ENCODE measurements at regions not wholly inside any gene's neighbourhood (a gene's known extent, or its start where the extent isn't known, plus 50 kb on each side); places are given as distances from the start of the nearest gene placed in this dataset.
A peak's percentile ranks its signal among the peaks of the same experiment; 100 is the strongest.

- no TSS peak for BruUV-seq (replicated peaks)
Observed at GRCh38 chr5:17947029-17947428, 312.8 kb downstream of the TAF11L14 start.

GRCh38 chr5:17951392-17952169, 317.3 kb downstream of the TAF11L14 start:
- Histone ChIP-seq H3K4me1 (ENCODE audit: insufficient read depth, low read length) (no peaks in the 10 kb centered on the region), H3K79me2 (ENCODE audit: insufficient read depth, low read length) (no peaks in the 10 kb centered on the region), H3K9ac (ENCODE audit: insufficient read depth, low read depth, low read length) (no peak overlapping the region), H3K27ac (ENCODE audit: extremely low read length, insufficient read depth, low read length) (no peak overlapping the region), H3K9me3 (ENCODE audit: low read length) (peaks cover 93% of the 10 kb centered on the region), H4K20me1 (ENCODE audit: insufficient read depth, low read length) (no peaks in the 10 kb centered on the region), H3K36me3 (replicated peaks in 1 of 2; ENCODE audit: control insufficient read depth in 1 of 2, insufficient read depth in 2 of 2, low read length in 2 of 2) (no peaks in the 10 kb centered on the region), H2AFZ (ENCODE audit: low read length) (no peak overlapping the region), H3K27me3 (ENCODE audit: control insufficient read depth in 1 of 2, insufficient read depth in 2 of 2, low read length in 2 of 2) (no peaks in the 10 kb centered on the region), H3K4me3 (replicated peaks in 1 of 3; ENCODE audit: insufficient read depth in 1 of 3, low read depth in 2 of 3, low read length in 3 of 3) (no peak overlapping the region), H3K4me2 (ENCODE audit: low read depth, low read length) (no peak overlapping the region)
- intact Hi-C loops (cut with micrococcal nuclease; ENCODE audit: unreplicated experiment): no loop called here
- POLR2A ChIA-PET: no interaction called here
- in situ Hi-C loops (cut with HindIII; ENCODE audit: extremely low pct_ligation_motif_present, low pct_unique_long_range_greater_than_20kb): no loop called here
- CTCF ChIA-PET (ENCODE audit: low intra/inter-chr PET ratio, low total read pairs): no interaction called here
- no peak for ATAC-seq
- WGBS (ENCODE audit: low lambda C conversion rate): 12% methylated on average over 7 of the region's 9 CpGs
- DNase-seq (ENCODE audit: low spot score): no peak
- no peak for FAIRE-seq
- no TSS peak for BruUV-seq (replicated peaks)
- no peak for TF ChIP-seq ZNF567 (CRISPR knock-in tag; IDR thresholded peaks at IDR 0.05; ENCODE audit: borderline replicate concordance)
- no peak for TF ChIP-seq ZNF34 (CRISPR knock-in tag; IDR thresholded peaks at IDR 0.05; ENCODE audit: borderline replicate concordance)
- TF ChIP-seq ZNF615 (CRISPR knock-in tag; IDR thresholded peaks at IDR 0.05; ENCODE audit: borderline replicate concordance): no peak
- no peak for TF ChIP-seq ZNF343 (CRISPR knock-in tag; IDR thresholded peaks at IDR 0.05)
- no peak for TF ChIP-seq ZNF207 (IDR thresholded peaks at IDR 0.05; ENCODE audit: borderline replicate concordance)
- no peak for TF ChIP-seq ZNF205 (CRISPR knock-in tag; IDR thresholded peaks at IDR 0.05)
- no peak for TF ChIP-seq ZNF557 (CRISPR knock-in tag; IDR thresholded peaks at IDR 0.05)
- no peak for TF ChIP-seq ZFAT (CRISPR knock-in tag; conservative IDR thresholded peaks at IDR 0.05)
- no peak for TF ChIP-seq SMAD3 (CRISPR knock-in tag; IDR thresholded peaks at IDR 0.05)
- TF ChIP-seq CSRNP2 (CRISPR knock-in tag; conservative IDR thresholded peaks at IDR 0.05; ENCODE audit: low read depth): no peak
- TF ChIP-seq MAFG (CRISPR knock-in tag; IDR thresholded peaks at IDR 0.05): no peak

More at GRCh38 chr5:17947029-17947428, 312.8 kb downstream of the TAF11L14 start:
- peaks cover 90% of the 10 kb centered on the region for H3K9me3 ChIP-seq (ENCODE audit: low read length)
- H3K4me2 ChIP-seq (ENCODE audit: low read depth, low read length): no peak overlapping the region
- no peak overlapping the region for H3K4me3 ChIP-seq (replicated peaks in 1 of 3; ENCODE audit: insufficient read depth in 1 of 3, low read depth in 2 of 3, low read length in 3 of 3)
- no peak overlapping the region for H3K27ac ChIP-seq (ENCODE audit: extremely low read length, insufficient read depth, low read length)
- no peaks in the 10 kb centered on the region for H3K27me3 ChIP-seq (ENCODE audit: control insufficient read depth in 1 of 2, insufficient read depth in 2 of 2, low read length in 2 of 2)
- no peaks in the 10 kb centered on the region for H3K4me1 ChIP-seq (ENCODE audit: insufficient read depth, low read length)
- H3K36me3 ChIP-seq (replicated peaks in 1 of 2; ENCODE audit: control insufficient read depth in 1 of 2, insufficient read depth in 2 of 2, low read length in 2 of 2): no peaks in the 10 kb centered on the region
- DNase-seq (ENCODE audit: low spot score) (no peak), FAIRE-seq (no peak), ATAC-seq (no peak)
- TF ChIP-seq NFE2L2 (IDR thresholded peaks at IDR 0.05; ENCODE audit: low read length): peak; percentile 70
- no peak for TF ChIP-seq SP1 (IDR thresholded peaks at IDR 0.05)
- no peak for TF ChIP-seq SP1 (CRISPR knock-in tag; IDR thresholded peaks at IDR 0.05)
- H4K20me1 ChIP-seq (ENCODE audit: insufficient read depth, low read length): no peaks in the 10 kb centered on the region
- H2AFZ ChIP-seq (ENCODE audit: low read length): no peak overlapping the region
- intact Hi-C loops (cut with micrococcal nuclease; ENCODE audit: unreplicated experiment) (no loop called here), in situ Hi-C loops (cut with HindIII; ENCODE audit: extremely low pct_ligation_motif_present, low pct_unique_long_range_greater_than_20kb) (no loop called here)
- ChIA-PET POLR2A (no interaction called here), CTCF (ENCODE audit: low intra/inter-chr PET ratio, low total read pairs) (no interaction called here)
- H3K9ac ChIP-seq (ENCODE audit: insufficient read depth, low read depth, low read length): no peak overlapping the region
- WGBS (ENCODE audit: low lambda C conversion rate): 0% methylated on average over 1 of the region's 1 CpG
- H3K79me2 ChIP-seq (ENCODE audit: insufficient read depth, low read length): no peaks in the 10 kb centered on the region

Measured in HepG2 (cell line).